ENCODE measurements at regions not wholly inside any gene's neighbourhood (a gene's known extent, or its start where the extent isn't known, plus 50 kb on each side); places are given as distances from the start of the nearest gene placed in this dataset.

DNA sequence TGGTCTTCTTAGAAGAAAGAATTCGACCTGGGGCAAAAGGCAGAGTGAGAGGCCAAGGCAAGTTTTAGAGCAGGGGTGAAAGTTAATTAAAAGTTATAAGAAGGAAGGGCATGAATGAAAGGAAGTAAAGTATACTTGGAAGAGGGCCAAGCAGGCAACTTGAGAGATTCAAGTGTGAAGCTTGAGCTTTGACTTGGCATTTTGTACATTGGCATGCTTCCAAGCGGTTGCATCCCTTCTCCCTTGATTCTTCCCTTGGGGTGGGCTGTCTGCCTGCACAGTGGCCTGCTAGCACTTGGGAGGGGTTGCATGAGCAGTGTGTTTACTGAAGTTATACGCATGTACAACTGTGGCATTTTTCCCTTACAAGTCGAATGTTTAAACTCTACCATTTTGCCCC is 74.8 kb upstream of the MGAT4C start:
- H3K27me3 Mint-ChIP-seq (ENCODE audit: unreplicated experiment) = no peaks in the 10 kb centered on the region
- no peak for TF ChIP-seq CTCF (IDR thresholded peaks at IDR 0.05; ENCODE audit: unreplicated experiment)
- H3K4me3 Mint-ChIP-seq (ENCODE audit: low read depth, unreplicated experiment) = no peak overlapping the region
- CTCF ChIA-PET = interaction anchor here (0.6 kb wide), 1 partner anchor 139 kb away, joined by 3 read pairs; no protein-coding TSS in a partner anchor
- BruUV-seq (replicated peaks) = no TSS peak
- H3K9me3 Mint-ChIP-seq (ENCODE audit: low read depth, unreplicated experiment) = no peaks in the 10 kb centered on the region
- no peak for DNase-seq
- no peaks in the 10 kb centered on the region for H3K36me3 Mint-ChIP-seq (ENCODE audit: insufficient read depth, unreplicated experiment)
- peaks cover 11% of the 10 kb centered on the region for H3K4me1 Mint-ChIP-seq (ENCODE audit: low read depth, unreplicated experiment)
- intact Hi-C loops (cut with micrococcal nuclease; ENCODE audit: unreplicated experiment) = no loop called here
- no peak overlapping the region for H3K27ac Mint-ChIP-seq (ENCODE audit: unreplicated experiment)

- Mint-ChIP-seq H3K27me3 (ENCODE audit: unreplicated experiment) (no peaks in the 10 kb centered on the region), H3K27ac (ENCODE audit: unreplicated experiment) (no peak overlapping the region), H3K4me1 (ENCODE audit: low read depth, unreplicated experiment) (no peaks in the 10 kb centered on the region), H3K9me3 (ENCODE audit: low read depth, unreplicated experiment) (no peaks in the 10 kb centered on the region), H3K4me3 (ENCODE audit: low read depth, unreplicated experiment) (no peak overlapping the region), H3K36me3 (ENCODE audit: insufficient read depth, unreplicated experiment) (no peaks in the 10 kb centered on the region)
- intact Hi-C loops (cut with micrococcal nuclease; ENCODE audit: unreplicated experiment) = no loop called here
- no peak for DNase-seq
- no TSS peak for BruUV-seq (replicated peaks)
- no peak for TF ChIP-seq CTCF (IDR thresholded peaks at IDR 0.05; ENCODE audit: unreplicated experiment)
- CTCF ChIA-PET = no interaction called here
Measured at GRCh38 chr12:86312232-86312631, 56.0 kb upstream of the MGAT4C start.
